ENCODE measurements at regions not wholly inside any gene's neighbourhood (a gene's known extent, or its start where the extent isn't known, plus 50 kb on each side); places are given as distances from the start of the nearest gene placed in this dataset.

- Histone ChIP-seq H3K4me3 (ENCODE audit: low read length, poor library complexity, severe bottlenecking) (no peak overlapping the region), H3K36me3 (ENCODE audit: insufficient read depth, low read length) (no peaks in the 10 kb centered on the region), H3K9ac (ENCODE audit: low read depth, low read length, poor library complexity, severe bottlenecking) (no peak overlapping the region), H4K20me1 (ENCODE audit: insufficient read depth, low read length, poor library complexity, severe bottlenecking) (no peaks in the 10 kb centered on the region), H2AFZ (ENCODE audit: low read length) (no peak overlapping the region), H3K9me2 (replicated peaks; ENCODE audit: low read depth, low read length) (no peaks in the 10 kb centered on the region), H3K9me3 (ENCODE audit: insufficient read depth, low read depth, low read length) (no peaks in the 10 kb centered on the region), H3K4me1 (ENCODE audit: insufficient read depth, low read length, poor library complexity, severe bottlenecking) (no peaks in the 10 kb centered on the region), H3K27me3 (ENCODE audit: insufficient read depth, low read length, poor library complexity, severe bottlenecking) (no peaks in the 10 kb centered on the region), H3F3A (ENCODE audit: low read depth) (no peaks in the 10 kb centered on the region), H3K4me2 (ENCODE audit: low read depth, low read length, poor library complexity, severe bottlenecking) (no peak overlapping the region), H3K79me2 (ENCODE audit: insufficient read depth, low read length) (no peaks in the 10 kb centered on the region)
- TF ChIP-seq EZH2phosphoT487 (IDR thresholded peaks at IDR 0.05; ENCODE audit: borderline replicate concordance) (no peak), CTCF (conservative IDR thresholded peaks at IDR 0.05; ENCODE audit: low read length) (no peak)
These were observed 66.0 kb upstream of the SMIM15 start for GRCh38 chr5:61228229-61228628.

GRCh38 chr5:61228691-61229280 lies 66.5 kb upstream of the SMIM15 start:
- Histone ChIP-seq H3K4me1 (ENCODE audit: insufficient read depth, low read length, poor library complexity, severe bottlenecking) (no peaks in the 10 kb centered on the region), H3K9me3 (ENCODE audit: insufficient read depth, low read depth, low read length) (no peaks in the 10 kb centered on the region), H4K20me1 (ENCODE audit: insufficient read depth, low read length, poor library complexity, severe bottlenecking) (no peaks in the 10 kb centered on the region), H3K36me3 (ENCODE audit: insufficient read depth, low read length) (no peaks in the 10 kb centered on the region), H2AFZ (ENCODE audit: low read length) (no peak overlapping the region), H3K4me2 (ENCODE audit: low read depth, low read length, poor library complexity, severe bottlenecking) (no peak overlapping the region), H3K4me3 (ENCODE audit: low read length, poor library complexity, severe bottlenecking) (no peak overlapping the region), H3K79me2 (ENCODE audit: insufficient read depth, low read length) (no peaks in the 10 kb centered on the region), H3K9me2 (replicated peaks; ENCODE audit: low read depth, low read length) (no peaks in the 10 kb centered on the region), H3F3A (ENCODE audit: low read depth) (no peaks in the 10 kb centered on the region), H3K9ac (ENCODE audit: low read depth, low read length, poor library complexity, severe bottlenecking) (no peak overlapping the region), H3K27me3 (ENCODE audit: insufficient read depth, low read length, poor library complexity, severe bottlenecking) (no peaks in the 10 kb centered on the region)
- no peak for TF ChIP-seq CTCF (conservative IDR thresholded peaks at IDR 0.05; ENCODE audit: low read length)
- no peak for TF ChIP-seq EZH2phosphoT487 (IDR thresholded peaks at IDR 0.05; ENCODE audit: borderline replicate concordance)

- no peaks in the 10 kb centered on the region for H3K79me2 ChIP-seq (ENCODE audit: insufficient read depth, low read length)
- no peaks in the 10 kb centered on the region for H3K27me3 ChIP-seq (ENCODE audit: insufficient read depth, low read length, poor library complexity, severe bottlenecking)
- H3K4me3 ChIP-seq (ENCODE audit: low read length, poor library complexity, severe bottlenecking): no peak overlapping the region
- H3F3A ChIP-seq (ENCODE audit: low read depth): no peaks in the 10 kb centered on the region
- no peaks in the 10 kb centered on the region for H3K9me3 ChIP-seq (ENCODE audit: insufficient read depth, low read depth, low read length)
- no peaks in the 10 kb centered on the region for H3K9me2 ChIP-seq (replicated peaks; ENCODE audit: low read depth, low read length)
- H4K20me1 ChIP-seq (ENCODE audit: insufficient read depth, low read length, poor library complexity, severe bottlenecking): no peaks in the 10 kb centered on the region
- no peaks in the 10 kb centered on the region for H3K36me3 ChIP-seq (ENCODE audit: insufficient read depth, low read length)
- H3K4me2 ChIP-seq (ENCODE audit: low read depth, low read length, poor library complexity, severe bottlenecking): no peak overlapping the region
- no peak overlapping the region for H3K9ac ChIP-seq (ENCODE audit: low read depth, low read length, poor library complexity, severe bottlenecking)
- no peak overlapping the region for H2AFZ ChIP-seq (ENCODE audit: low read length)
- TF ChIP-seq EZH2phosphoT487 (IDR thresholded peaks at IDR 0.05; ENCODE audit: borderline replicate concordance) (no peak), CTCF (conservative IDR thresholded peaks at IDR 0.05; ENCODE audit: low read length) (no peak)
- no peaks in the 10 kb centered on the region for H3K4me1 ChIP-seq (ENCODE audit: insufficient read depth, low read length, poor library complexity, severe bottlenecking)
These were observed 67.1 kb upstream of the SMIM15 start for GRCh38 chr5:61229416-61229815.
